GM18517 (cell line): ENCODE measurements at regions not wholly inside any gene's neighbourhood (a gene's known extent, or its start where the extent isn't known, plus 50 kb on each side); places are given as distances from the start of the nearest gene placed in this dataset.
"Not testable (repeated sequence)": the region's sequence is repeated elsewhere in the genome, so short reads cannot be mapped to it uniquely, and the experiment has no call there.

Experiments
- ATAC-seq: cut with Tn5 transposase; IDR thresholded peaks from one replicate; pipeline ENCODE4 v1.9.1; 2021; ENCODE audit warnings: mild to moderate bottlenecking, moderate library complexity; ENCODE audit not compliant: unreplicated experiment

DNA sequence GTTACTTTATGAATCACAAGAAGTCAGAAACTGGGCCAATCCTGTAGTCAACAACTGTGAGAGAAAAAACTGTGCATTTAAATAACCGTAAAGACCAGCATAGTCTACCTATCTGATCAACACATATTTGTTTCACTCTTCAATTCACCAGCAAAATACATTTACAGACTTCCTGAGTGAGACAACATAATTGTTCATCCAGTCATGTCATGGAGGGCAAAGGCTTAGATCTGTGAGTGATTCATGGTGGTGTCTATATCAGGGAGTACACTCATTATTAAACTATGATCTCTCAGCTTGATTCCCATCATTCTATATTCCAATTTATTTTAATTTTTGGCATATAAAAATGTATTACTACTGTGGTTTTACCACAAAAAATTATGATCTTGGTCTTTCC, 694.6 kb downstream of the DNAH5 start:
- no peak for ATAC-seq

DNA sequence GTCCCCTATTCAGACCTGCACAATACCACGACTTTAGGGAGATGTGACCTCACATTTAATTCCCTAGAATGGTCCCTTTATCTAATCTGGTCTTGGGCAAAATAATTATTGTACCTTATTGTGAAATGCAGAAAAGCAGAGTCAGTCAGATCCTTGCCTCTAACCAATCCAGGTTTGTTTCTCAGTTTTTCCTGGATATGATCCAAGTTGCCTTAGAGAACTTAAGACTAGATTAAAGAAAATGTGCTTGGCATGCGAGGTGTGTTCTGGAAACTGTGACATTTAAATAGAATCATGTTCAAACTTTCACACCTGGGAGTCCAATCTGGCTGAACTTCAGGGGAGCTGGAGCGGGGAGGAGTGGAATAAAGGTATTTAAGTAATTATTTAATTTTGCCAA, 696.2 kb downstream of the DNAH5 start:
- ATAC-seq = no peak

GRCh38 chr5:13246053-13246452, 698.4 kb downstream of the DNAH5 start:
- ATAC-seq = no peak

- ATAC-seq = no peak
Measured at GRCh38 chr5:13244151-13244550, 700.3 kb downstream of the DNAH5 start.

DNA sequence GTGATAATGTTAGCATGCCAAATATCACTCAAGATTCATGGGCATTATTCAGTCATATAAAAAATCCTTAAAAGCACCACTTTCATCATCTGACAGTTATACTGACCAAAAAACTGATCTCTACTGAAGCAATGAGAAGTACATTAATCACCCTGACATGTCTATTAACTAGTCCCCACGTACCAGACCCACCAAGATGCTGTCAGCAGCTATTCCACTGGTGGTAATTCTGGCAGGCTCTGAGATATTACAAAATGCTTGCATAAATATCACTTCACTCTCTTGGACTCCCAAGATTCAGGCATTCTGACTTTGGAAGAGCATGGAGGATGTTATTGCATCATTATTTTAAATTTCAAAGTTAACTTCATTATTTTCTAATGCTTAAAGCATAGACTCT, 717.0 kb downstream of the DNAH5 start:
- no peak for ATAC-seq

GRCh38 chr5:13218518-13218917, 726.0 kb downstream of the DNAH5 start:
- ATAC-seq = no peak

DNA sequence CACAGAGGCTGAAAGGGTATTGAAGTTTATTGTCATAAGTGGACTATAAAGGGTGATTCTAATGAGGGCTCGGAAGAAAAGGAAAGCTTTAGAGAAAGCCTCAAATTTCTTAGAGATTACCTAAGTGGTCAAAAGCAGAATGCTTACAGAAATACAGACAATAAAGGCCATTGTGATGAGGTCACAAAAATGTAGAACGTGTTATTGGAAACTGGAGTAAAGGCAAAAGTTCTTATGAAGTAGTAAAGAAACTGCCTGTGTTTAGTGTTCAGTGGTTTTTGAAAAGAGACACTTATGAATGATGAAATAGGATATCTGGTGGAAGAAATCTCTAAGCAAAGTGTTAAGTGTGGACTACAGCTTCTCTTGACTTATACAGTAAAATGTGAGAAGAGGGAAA, 726.9 kb downstream of the DNAH5 start:
- ATAC-seq = no peak

DNA sequence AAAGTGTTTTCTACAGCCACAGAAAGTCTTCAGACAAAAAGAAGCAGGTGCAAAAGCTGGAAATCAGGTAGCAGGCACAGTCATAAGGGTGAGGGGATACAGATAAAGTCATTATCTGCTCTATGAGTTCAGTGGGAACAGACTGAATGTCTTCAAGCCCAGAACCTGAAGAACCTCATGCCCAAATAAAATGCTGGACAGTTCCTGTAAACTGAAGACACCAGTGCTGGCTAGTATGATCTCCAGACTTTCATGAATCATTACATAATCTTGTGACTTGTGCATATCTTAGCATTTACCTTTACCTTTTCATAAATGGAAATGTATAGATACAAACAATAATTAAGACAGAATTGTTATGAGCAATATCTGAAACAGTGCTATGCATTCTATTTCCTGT, 728.7 kb downstream of the DNAH5 start:
- no peak for ATAC-seq

DNA sequence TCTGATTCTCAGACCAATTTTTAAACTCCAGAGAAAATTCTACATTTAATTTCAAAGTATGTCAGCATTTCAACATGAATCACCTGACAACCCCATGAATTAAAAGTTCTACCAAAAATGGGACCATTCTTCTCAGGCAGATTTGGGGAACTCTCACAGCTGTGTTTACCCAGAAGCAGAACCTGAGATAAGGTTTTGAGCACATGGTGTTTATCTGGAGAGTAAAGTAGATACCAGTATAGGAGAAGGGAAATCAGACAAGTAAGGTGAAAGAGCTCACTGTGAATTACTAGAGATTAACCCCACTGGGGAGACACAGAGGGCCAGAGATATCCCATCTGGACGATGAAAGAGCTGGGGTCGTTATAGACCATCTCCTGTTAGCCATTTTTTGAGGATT, 729.1 kb downstream of the DNAH5 start:
- ATAC-seq = no peak

- ATAC-seq = no peak
Measured at GRCh38 chr5:13214182-13214581, 730.3 kb downstream of the DNAH5 start.

- no peak for ATAC-seq
Measured at GRCh38 chr5:13212886-13213285, 731.6 kb downstream of the DNAH5 start.

GRCh38 chr5:13211064-13211463, 733.4 kb downstream of the DNAH5 start:
- ATAC-seq = no peak

- ATAC-seq = no peak
Measured at GRCh38 chr5:13207112-13207511, 737.4 kb downstream of the DNAH5 start.

DNA sequence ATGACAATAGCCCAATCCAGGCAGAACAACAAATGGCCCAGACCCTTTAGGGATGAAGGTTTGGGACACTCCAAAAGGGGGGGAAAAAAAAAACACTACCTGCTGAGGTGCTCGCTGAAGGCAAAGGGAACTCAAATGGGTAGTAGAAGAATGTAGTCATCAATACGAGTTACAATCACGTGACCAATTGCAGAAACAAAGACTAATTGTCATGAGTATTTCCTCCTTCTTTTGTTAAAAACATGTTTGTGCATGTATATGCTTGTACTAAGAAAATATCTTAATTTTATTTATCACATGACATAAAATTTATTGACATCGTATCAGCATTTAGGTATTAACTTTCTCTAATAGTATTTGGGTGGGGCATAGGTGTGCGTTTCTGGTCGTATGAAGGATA, 743.5 kb downstream of the DNAH5 start:
- ATAC-seq = no peak

DNA sequence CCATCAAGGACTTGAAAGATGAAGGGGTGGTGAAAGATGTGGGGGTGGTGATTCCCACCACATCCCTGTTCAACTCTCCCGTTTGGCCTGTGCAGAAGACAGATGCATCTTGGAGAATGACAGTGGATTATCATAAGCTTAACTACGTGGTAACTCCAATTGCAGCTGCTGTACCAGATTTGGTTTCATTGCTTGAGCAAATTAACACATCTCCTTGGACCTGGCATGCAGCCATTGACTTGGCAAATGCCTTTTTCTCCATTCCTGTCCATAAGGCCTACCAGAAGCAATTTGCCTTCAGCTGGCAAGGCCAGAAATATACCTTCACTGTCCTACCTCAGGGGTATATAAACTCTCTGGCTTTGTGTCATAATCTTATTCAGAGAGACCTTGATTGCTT, 746.3 kb downstream of the DNAH5 start:
- not testable (repeated sequence) for ATAC-seq

GRCh38 chr5:13189532-13189931, 755.0 kb downstream of the DNAH5 start:
- no peak for ATAC-seq

GRCh38 chr5:13188371-13188770, 756.1 kb downstream of the DNAH5 start:
- no peak for ATAC-seq

DNA sequence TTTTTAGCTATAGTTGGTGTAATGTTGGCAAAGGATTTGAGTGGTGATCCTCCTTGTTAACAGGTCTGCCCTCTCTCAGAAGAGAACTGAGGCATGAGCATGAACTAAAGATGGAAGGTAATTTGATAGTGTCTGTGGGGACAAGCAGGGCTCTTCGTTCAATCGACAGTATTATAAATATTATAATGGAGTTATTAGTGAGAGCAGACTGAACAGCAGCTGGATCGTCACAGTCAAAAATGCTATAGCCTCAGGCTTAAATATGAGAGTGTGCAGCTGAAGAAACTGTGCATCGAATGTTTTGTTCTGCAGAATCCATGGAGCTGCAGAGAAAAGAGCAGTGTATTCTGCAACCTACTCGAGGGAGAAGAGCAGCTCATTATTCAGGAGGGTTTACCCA, 757.3 kb downstream of the DNAH5 start:
- ATAC-seq = no peak

- no peak for ATAC-seq
Measured at GRCh38 chr5:13186177-13186576, 758.3 kb downstream of the DNAH5 start.

DNA sequence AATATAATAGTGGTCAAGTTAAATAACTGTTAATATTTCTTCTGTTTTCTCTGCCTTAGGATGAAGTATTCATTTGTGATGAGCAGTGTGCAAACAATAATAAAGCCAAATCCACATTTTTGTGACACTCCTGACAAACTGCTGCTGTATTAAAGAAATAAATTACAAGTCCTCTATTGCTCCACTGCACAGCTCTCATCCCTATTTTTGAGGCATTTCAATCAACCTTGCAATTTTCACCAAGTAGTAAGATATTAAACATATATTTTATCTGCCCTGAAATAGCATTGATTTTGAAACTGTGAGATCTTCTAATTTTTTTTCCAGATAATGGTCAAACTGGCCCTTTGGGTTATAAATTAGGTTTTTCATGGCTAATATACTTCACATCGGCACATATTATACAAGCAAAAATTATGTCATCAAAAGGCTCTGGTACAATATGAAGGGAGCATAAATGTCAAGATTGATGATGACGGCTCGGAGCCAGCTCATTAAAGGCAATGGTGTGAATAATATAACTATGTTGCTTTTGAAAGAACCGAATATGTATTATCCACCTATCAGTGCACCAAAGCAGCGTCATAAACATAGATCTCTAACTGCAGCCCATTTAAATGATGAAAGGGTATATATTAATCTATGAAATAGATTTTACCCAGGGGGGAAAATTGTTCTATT, 764.9 kb downstream of the DNAH5 start:
- ATAC-seq = no peak

- no peak for ATAC-seq
Measured at GRCh38 chr5:13143630-13144029, 800.9 kb downstream of the DNAH5 start.

- ATAC-seq = no peak
Measured at GRCh38 chr5:13143214-13143613, 801.3 kb downstream of the DNAH5 start.

DNA sequence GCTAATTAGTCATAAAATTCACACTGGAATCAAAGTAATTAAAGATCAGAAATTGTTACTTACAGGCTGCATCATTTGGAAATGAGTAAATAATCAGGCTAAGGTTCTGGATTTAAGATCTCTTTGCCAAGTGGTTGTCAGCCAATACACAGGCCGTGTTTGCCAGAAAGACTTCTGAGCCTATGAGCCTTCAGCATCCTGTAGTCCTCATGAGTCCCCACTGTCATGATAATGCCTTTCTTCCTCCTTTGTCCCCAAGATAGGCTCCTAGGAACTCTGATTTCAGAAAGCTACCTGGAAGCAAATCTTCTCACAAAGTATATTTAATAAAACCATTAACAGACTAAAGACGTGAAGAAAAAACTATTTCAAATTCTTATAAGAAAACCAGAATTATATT, 810.5 kb downstream of the DNAH5 start:
- ATAC-seq = no peak
